GM19324 (cell line): ENCODE measurements at regions not wholly inside any gene's neighbourhood (a gene's known extent, or its start where the extent isn't known, plus 50 kb on each side); places are given as distances from the start of the nearest gene placed in this dataset.
"Not testable (repeated sequence)": the region's sequence is repeated elsewhere in the genome, so short reads cannot be mapped to it uniquely, and the experiment has no call there.

Experiments
- ATAC-seq: cut with Tn5 transposase; IDR thresholded peaks from one replicate; pipeline ENCODE4 v1.9.1; 2021; ENCODE audit warnings: mild to moderate bottlenecking, moderate library complexity; ENCODE audit not compliant: unreplicated experiment, low FRiP score

- ATAC-seq, result no peak
Measured at GRCh38 chr2:43149482-43150107, 76.8 kb downstream of the ZFP36L2 start.

GRCh38 chr2:43146083-43146482, 80.3 kb downstream of the ZFP36L2 start:
- ATAC-seq, result no peak

GRCh38 chr2:43144263-43144662, 82.1 kb downstream of the ZFP36L2 start:
- ATAC-seq, result no peak

- no peak for ATAC-seq
Measured at GRCh38 chr2:43143756-43144155, 82.7 kb downstream of the ZFP36L2 start.

GRCh38 chr2:43142921-43143438, 83.4 kb downstream of the ZFP36L2 start:
- ATAC-seq, result no peak

GRCh38 chr2:43141636-43142151, 84.7 kb downstream of the ZFP36L2 start:
- not testable (repeated sequence) for ATAC-seq

GRCh38 chr2:43139996-43140621, 86.3 kb downstream of the ZFP36L2 start:
- ATAC-seq, result no peak

GRCh38 chr2:43139501-43139900, 86.9 kb downstream of the ZFP36L2 start:
- no peak for ATAC-seq

- ATAC-seq, result no peak
Measured at GRCh38 chr2:43138441-43138840, 88.0 kb downstream of the ZFP36L2 start.

- ATAC-seq, result no peak
Measured at GRCh38 chr2:43136876-43137275, 89.5 kb downstream of the ZFP36L2 start.

- ATAC-seq, result no peak
Measured at GRCh38 chr2:43136011-43136799, 90.2 kb downstream of the ZFP36L2 start.

- no peak for ATAC-seq
Measured at GRCh38 chr2:43135583-43135982, 90.8 kb downstream of the ZFP36L2 start.

GRCh38 chr2:43134571-43134889, 91.9 kb downstream of the ZFP36L2 start:
- ATAC-seq, result no peak

GRCh38 chr2:43133708-43134570, 92.5 kb downstream of the ZFP36L2 start:
- ATAC-seq, result no peak

GRCh38 chr2:43133336-43133707, 93.1 kb downstream of the ZFP36L2 start:
- no peak for ATAC-seq

GRCh38 chr2:43132683-43133301, 93.6 kb downstream of the ZFP36L2 start:
- ATAC-seq, result no peak

- no peak for ATAC-seq
Measured at GRCh38 chr2:43131890-43132682, 94.3 kb downstream of the ZFP36L2 start.

- ATAC-seq, result peak; percentile 49
Measured at GRCh38 chr2:43131051-43131889, 95.1 kb downstream of the ZFP36L2 start.

- no peak for ATAC-seq
Measured at GRCh38 chr2:43130548-43130875, 95.9 kb downstream of the ZFP36L2 start.
